SK-N-SH (cell line): ENCODE measurements at regions not wholly inside any gene's neighbourhood (a gene's known extent, or its start where the extent isn't known, plus 50 kb on each side); places are given as distances from the start of the nearest gene placed in this dataset.
A peak's percentile ranks its signal among the peaks of the same experiment; 100 is the strongest.
"Not testable (repeated sequence)": the region's sequence is repeated elsewhere in the genome, so short reads cannot be mapped to it uniquely, and the experiment has no call there.

ENCODE experiments used
- CTCF ChIA-PET: fragments of 300-600, 350-600 bp; formaldehyde crosslinking; extraction: SDS; loops from one replicate; lab custom pipeline; 2021; lab: Yijun Ruan, JAX
- POLR2A ChIA-PET: fragments of 350-600 bp; sonication (Branson Sonifier 250); formaldehyde crosslinking; extraction: SDS; loops from one replicate; lab custom pipeline; 2020; ENCODE audit warnings: antibody characterized with exemption, inconsistent platforms; lab: Yijun Ruan, JAX
- DNase-seq: peaks from one replicate; pipeline ENCODE4 v3.0.0; 2012
- H2AFZ ChIP-seq: fragments of 200-600 bp; sonication (generic); 2 replicates; pipeline ENCODE4 v1.8.1; 2016; ENCODE audit warnings: antibody characterized with exemption, mild to moderate bottlenecking, low read depth
- H3F3A ChIP-seq: fragments of 200-600 bp; sonication (generic); replicated peaks from 2 replicates; pipeline ENCODE3; 2016; ENCODE audit warnings: antibody characterized with exemption, mild to moderate bottlenecking; ENCODE audit not compliant: insufficient read depth
- H3K27ac ChIP-seq, 2 experiments: fragments of 200-500 bp in 1 of 2; fragments of 200-600 bp in 1 of 2; sonication (Bioruptor generic) in 1 of 2; sonication (generic), shearing (Covaris generic) in 1 of 2; 2 replicates each; pipeline versions ENCODE4 v1.5.1 to v1.6.1; 2014 to 2016; ENCODE audit warnings: low read depth in 2 of 2, inconsistent platforms in 1 of 2, low read length in 1 of 2, mild to moderate bottlenecking in 1 of 2, mixed read lengths in 1 of 2
- H3K27me3 ChIP-seq: fragments of 200-600 bp; sonication (generic), shearing (Covaris generic); 2 replicates; pipeline ENCODE4 v1.6.1; 2016; ENCODE audit warnings: mixed run types; ENCODE audit not compliant: insufficient read depth
- H3K36me3 ChIP-seq, 2 experiments: fragments of 200-500 bp in 1 of 2; fragments of 200-600 bp in 1 of 2; sonication (Bioruptor generic) in 1 of 2; sonication (generic) in 1 of 2; replicated peaks in 1 of 2; 2 replicates each; pipeline versions ENCODE3 to v1.5.1; 2014 to 2016; ENCODE audit warnings: low read length in 1 of 2, mild to moderate bottlenecking in 1 of 2; ENCODE audit not compliant: insufficient read depth in 2 of 2, control insufficient read depth in 1 of 2
- H3K4me1 ChIP-seq, 2 experiments: fragments of 200-500 bp in 1 of 2; fragments of 200-600 bp in 1 of 2; sonication (Bioruptor generic) in 1 of 2; sonication (generic), shearing (Covaris generic) in 1 of 2; 2 replicates each; pipeline versions ENCODE4 v1.5.1 to v1.6.1; 2014 to 2016; ENCODE audit warnings: low read depth in 1 of 2, low read length in 1 of 2, mixed run types in 1 of 2; ENCODE audit not compliant: insufficient read depth in 2 of 2, control insufficient read depth in 1 of 2
- H3K4me2 ChIP-seq: fragments of 200-600 bp; sonication (generic), shearing (Covaris generic); 2 replicates; pipeline ENCODE4 v1.6.1; 2017; ENCODE audit warnings: mixed run types
- H3K4me3 ChIP-seq, 2 experiments: fragments of 200-500 bp in 1 of 2; fragments of 200-600 bp in 1 of 2; sonication (Bioruptor generic) in 1 of 2; sonication (generic), shearing (Covaris generic) in 1 of 2; 2 replicates each; pipeline versions ENCODE4 v1.5.1 to v1.8.1; 2014 to 2016; ENCODE audit warnings: low read depth in 2 of 2, inconsistent platforms in 1 of 2, low read length in 1 of 2, mild to moderate bottlenecking in 1 of 2, mixed read lengths in 1 of 2, moderate library complexity in 1 of 2
- H3K79me2 ChIP-seq: fragments of 200-600 bp; sonication (generic); 2 replicates; pipeline ENCODE4 v1.8.1; 2017; ENCODE audit warnings: mild to moderate bottlenecking; ENCODE audit not compliant: insufficient read depth
- H3K9ac ChIP-seq: fragments of 200-600 bp; sonication (generic); 2 replicates; pipeline ENCODE4 v1.6.1; 2017; ENCODE audit warnings: mixed run types
- H3K9me2 ChIP-seq: fragments of 200-600 bp; sonication (generic); 2 replicates; pipeline ENCODE4 v1.6.1; 2017; ENCODE audit warnings: mixed run types
- H3K9me3 ChIP-seq: fragments of 200-600 bp; sonication (generic); 2 replicates; pipeline ENCODE4 v1.6.1; 2017; ENCODE audit warnings: mixed run types, mild to moderate bottlenecking, moderate library complexity
- H4K20me1 ChIP-seq: fragments of 200-600 bp; sonication (generic); 2 replicates; pipeline ENCODE4 v1.6.1; 2017; ENCODE audit warnings: mild to moderate bottlenecking, mixed run types; ENCODE audit not compliant: insufficient read depth
- EZH2phosphoT487 ChIP-seq: fragments of 200-600 bp; sonication (generic); IDR thresholded peaks from 2 replicates; pipeline ENCODE4 v1.6.1; 2017; ENCODE audit warnings: low read depth, mixed run types, mild to moderate bottlenecking, antibody characterized with exemption, moderate library complexity, borderline replicate concordance
- FOXJ3 ChIP-seq: sonication (generic); formaldehyde crosslinking; IDR thresholded peaks from 2 replicates; pipeline ENCODE4 v1.5.1; 2020; ENCODE audit warnings: mild to moderate bottlenecking, missing genetic modification reagents
- FOXM1 ChIP-seq: IDR thresholded peaks from 2 replicates; pipeline ENCODE4 v1.4.0; 2012; ENCODE audit warnings: low read depth, mild to moderate bottlenecking
- JUND ChIP-seq: IDR thresholded peaks from 2 replicates; pipeline ENCODE4 v1.4.0; 2012
- MXI1 ChIP-seq: IDR thresholded peaks from 2 replicates; pipeline ENCODE4 v1.6.1; 2012; ENCODE audit warnings: mild to moderate bottlenecking, low read depth, low read length, improper control_type of control experiment
- NFIC ChIP-seq: IDR thresholded peaks from 2 replicates; pipeline ENCODE4 v1.4.0; 2012; ENCODE audit warnings: borderline replicate concordance
- NRF1 ChIP-seq: IDR thresholded peaks from 2 replicates; pipeline ENCODE4 v1.6.1; 2012; ENCODE audit warnings: low read depth, mild to moderate bottlenecking, low read length
- RCOR1 ChIP-seq: fragments of 150-350 bp; IDR thresholded peaks from 2 replicates; pipeline ENCODE4 v1.6.1; 2017; ENCODE audit warnings: antibody characterized with exemption, low read length
- REST ChIP-seq: IDR thresholded peaks from 2 replicates; pipeline ENCODE4 v1.6.1; 2012; ENCODE audit warnings: mild to moderate bottlenecking, low read depth, low read length, moderate library complexity
- RFX5 ChIP-seq: IDR thresholded peaks from 2 replicates; pipeline ENCODE4 v1.6.1; 2012; ENCODE audit warnings: mild to moderate bottlenecking, improper control_type of control experiment, low read length
- SMC3 ChIP-seq: IDR thresholded peaks from 2 replicates; pipeline ENCODE4 v1.6.1; 2012; ENCODE audit warnings: low read depth, low read length, improper control_type of control experiment
- TAF1 ChIP-seq: IDR thresholded peaks from 2 replicates; pipeline ENCODE4 v1.6.1; 2012; ENCODE audit warnings: low read depth, mild to moderate bottlenecking, low read length, moderate library complexity, borderline replicate concordance
- USF2 ChIP-seq: fragments of 150-350 bp; IDR thresholded peaks from 2 replicates; pipeline ENCODE4 v1.6.1; 2017; ENCODE audit warnings: antibody characterized with exemption, low read length, low read depth, borderline replicate concordance
- whole genome bisulfite sequencing: methylation state at CpG from one replicate; pipeline ENCODE4 v1.1.6; 2017; ENCODE audit warnings: low lambda C conversion rate; 5-methylcytosine and 5-hydroxymethylcytosine counted together
- TF ChIP-seq, protein P1 (sequence below): IDR thresholded peaks from 2 replicates; pipeline ENCODE4; 2012

DNA sequence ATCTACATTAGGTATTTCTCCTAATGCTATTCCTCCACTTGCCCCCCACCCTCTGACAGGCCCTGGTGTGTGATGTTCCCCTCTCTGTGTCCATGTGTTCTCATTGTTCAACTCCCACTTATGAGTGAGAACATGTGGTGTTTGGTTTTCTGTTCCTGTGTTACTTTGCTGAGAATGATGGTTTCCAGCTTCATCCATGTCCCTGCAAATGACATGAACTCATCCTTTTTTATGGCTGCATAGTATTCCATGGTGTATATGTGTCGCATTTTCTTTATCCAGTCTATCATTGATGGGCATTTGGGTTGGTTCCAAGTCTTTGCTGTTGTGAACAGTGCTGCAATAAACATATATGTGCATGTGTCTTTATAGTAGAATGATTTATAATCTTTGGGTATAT lies 50.6 kb upstream of the GRHL3 start:
- H3K4me1 ChIP-seq, DNase-seq, H3K9me3 ChIP-seq, H3K27ac ChIP-seq, H3K4me2 ChIP-seq, H3K36me3 ChIP-seq, H3K79me2 ChIP-seq, H3K27me3 ChIP-seq, H3K9ac ChIP-seq, POLR2A ChIA-PET, H2AFZ ChIP-seq, H3K4me3 ChIP-seq, H3F3A ChIP-seq, H3K9me2 ChIP-seq, H4K20me1 ChIP-seq: not testable (repeated sequence)
- CTCF ChIA-PET: interaction anchor here (1.7 kb wide), 1 partner anchor 10 kb away, joined by 4 read pairs; no protein-coding TSS in a partner anchor
- 14% methylated on average over 1 of the region's 1 CpG for WGBS

DNA sequence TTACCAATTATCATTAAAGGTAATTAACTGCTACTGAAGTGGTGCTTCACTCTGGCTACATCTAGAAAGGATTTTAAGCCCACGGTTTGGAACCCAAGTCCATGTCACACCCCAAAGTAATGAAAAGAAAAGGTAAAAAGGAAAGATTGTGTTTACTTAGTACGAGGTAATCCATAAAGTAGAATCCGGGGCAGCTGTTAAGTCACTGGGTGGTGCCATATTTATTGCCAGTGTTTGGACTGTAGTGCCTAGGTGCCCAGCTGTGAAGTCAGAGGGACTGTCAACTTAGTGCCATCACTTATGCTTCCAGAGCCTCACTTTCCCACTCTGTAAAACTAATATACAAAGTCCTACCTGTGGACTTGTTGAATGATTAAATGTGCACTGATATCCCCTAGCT lies 52.2 kb upstream of the GRHL3 start:
- no peaks in the 10 kb centered on the region for H4K20me1 ChIP-seq
- POLR2A ChIA-PET: no interaction called here
- TF ChIP-seq MXI1 (no peak), FOXJ3 (CRISPR knock-in tag) (no peak)
- H3K27ac ChIP-seq: no peak overlapping the region
- H3K9me3 ChIP-seq: no peaks in the 10 kb centered on the region
- H3K36me3 ChIP-seq: no peaks in the 10 kb centered on the region
- H3K9me2 ChIP-seq: no peaks in the 10 kb centered on the region
- H3K9ac ChIP-seq: no peak overlapping the region
- WGBS: 62% methylated on average over 3 of the region's 3 CpGs
- no peak overlapping the region for H3K4me2 ChIP-seq
- no peaks in the 10 kb centered on the region for H3K79me2 ChIP-seq
- DNase-seq: no peak
- CTCF ChIA-PET: interaction anchor here (1.2 to 1.7 kb wide), 2 partner anchors 8 to 125 kb away, joined by 3 to 4 read pairs; no protein-coding TSS in a partner anchor
- no peaks in the 10 kb centered on the region for H3F3A ChIP-seq
- no peak overlapping the region for H3K4me3 ChIP-seq
- no peaks in the 10 kb centered on the region for H3K27me3 ChIP-seq
- peak overlapping the region; percentile 11; the same call in 1 of the 2 replicates for H2AFZ ChIP-seq
- peaks cover 0 to 5% of the 10 kb centered on the region in 2 experiments; a peak in 1 of 4 replicates for H3K4me1 ChIP-seq

DNA sequence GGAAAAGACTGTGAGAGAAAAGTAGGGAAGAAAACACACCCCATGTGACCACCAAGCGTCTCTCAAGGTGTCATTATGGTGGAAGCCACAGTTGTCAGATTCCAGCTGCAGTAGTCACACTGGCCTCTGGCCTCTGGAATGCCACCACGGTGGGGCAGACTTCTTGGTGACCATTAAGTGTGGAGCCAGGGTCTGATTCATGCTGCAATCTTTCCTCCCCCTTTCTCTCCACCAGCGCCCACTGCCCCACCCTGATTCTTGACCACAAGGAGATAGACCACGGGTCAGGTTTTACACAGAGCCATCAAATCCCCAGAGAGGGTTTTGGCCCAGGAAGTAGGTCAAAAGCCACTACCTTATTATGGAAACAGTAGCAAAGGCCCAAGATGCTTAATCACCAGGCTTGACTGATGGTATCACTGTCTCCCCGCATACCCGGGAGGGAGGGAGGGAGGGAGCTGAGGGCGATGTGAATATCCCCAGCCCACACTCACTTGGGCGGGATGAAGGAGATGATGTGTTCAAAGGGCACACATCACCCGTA lies 52.7 kb upstream of the GRHL3 start:
- no peaks in the 10 kb centered on the region for H3K27me3 ChIP-seq
- no peaks in the 10 kb centered on the region for H3K9me2 ChIP-seq
- H2AFZ ChIP-seq: peak overlapping the region; percentile 11; the same call in 1 of the 2 replicates
- H3K4me1 ChIP-seq: peaks cover 0 to 5% of the 10 kb centered on the region in 2 experiments; a peak in 1 of 4 replicates
- ChIA-PET CTCF (interaction anchor here (1.2 kb wide), 1 partner anchor 125 kb away, joined by 3 read pairs; no protein-coding TSS in a partner anchor), POLR2A (no interaction called here)
- no peaks in the 10 kb centered on the region for H3K36me3 ChIP-seq
- no peak overlapping the region for H3K9ac ChIP-seq
- H4K20me1 ChIP-seq: no peaks in the 10 kb centered on the region
- no peaks in the 10 kb centered on the region for H3F3A ChIP-seq
- H3K4me3 ChIP-seq: no peak overlapping the region
- 22% methylated on average over 9 of the region's 9 CpGs for WGBS
- H3K27ac ChIP-seq: no peak overlapping the region
- no peak overlapping the region for H3K4me2 ChIP-seq
- no peaks in the 10 kb centered on the region for H3K9me3 ChIP-seq
- no peak for DNase-seq
- no peaks in the 10 kb centered on the region for H3K79me2 ChIP-seq
- no peak for TF ChIP-seq FOXJ3 (CRISPR knock-in tag)
- TF ChIP-seq SMC3: no peak
- no peak for TF ChIP-seq EZH2phosphoT487
- TF ChIP-seq, protein P1, sequence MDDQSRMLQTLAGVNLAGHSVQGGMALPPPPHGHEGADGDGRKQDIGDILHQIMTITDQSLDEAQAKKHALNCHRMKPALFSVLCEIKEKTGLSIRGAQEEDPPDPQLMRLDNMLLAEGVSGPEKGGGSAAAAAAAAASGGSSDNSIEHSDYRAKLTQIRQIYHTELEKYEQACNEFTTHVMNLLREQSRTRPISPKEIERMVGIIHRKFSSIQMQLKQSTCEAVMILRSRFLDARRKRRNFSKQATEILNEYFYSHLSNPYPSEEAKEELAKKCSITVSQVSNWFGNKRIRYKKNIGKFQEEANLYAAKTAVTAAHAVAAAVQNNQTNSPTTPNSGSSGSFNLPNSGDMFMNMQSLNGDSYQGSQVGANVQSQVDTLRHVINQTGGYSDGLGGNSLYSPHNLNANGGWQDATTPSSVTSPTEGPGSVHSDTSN: peak; percentile 33; the same call in 1 of the 2 replicates
- TF ChIP-seq JUND: peak; percentile 47
- TF ChIP-seq NFIC: peak; percentile 68
- TF ChIP-seq RFX5: no peak
- TF ChIP-seq NRF1: no peak
- TF ChIP-seq FOXM1: no peak
- TF ChIP-seq TAF1: no peak
- no peak for TF ChIP-seq MXI1
- no peak for TF ChIP-seq RCOR1
- no peak for TF ChIP-seq USF2
- no peak for TF ChIP-seq REST
